HG03045 (cell line): ENCODE measurements at regions not wholly inside any gene's neighbourhood (a gene's known extent, or its start where the extent isn't known, plus 50 kb on each side); places are given as distances from the start of the nearest gene placed in this dataset.
"Not testable (repeated sequence)": the region's sequence is repeated elsewhere in the genome, so short reads cannot be mapped to it uniquely, and the experiment has no call there.

Experiments
- ATAC-seq: cut with Tn5 transposase; IDR thresholded peaks from one replicate; pipeline ENCODE4 v1.9.1; 2021; ENCODE audit warnings: mild to moderate bottlenecking, moderate library complexity; ENCODE audit not compliant: unreplicated experiment

DNA sequence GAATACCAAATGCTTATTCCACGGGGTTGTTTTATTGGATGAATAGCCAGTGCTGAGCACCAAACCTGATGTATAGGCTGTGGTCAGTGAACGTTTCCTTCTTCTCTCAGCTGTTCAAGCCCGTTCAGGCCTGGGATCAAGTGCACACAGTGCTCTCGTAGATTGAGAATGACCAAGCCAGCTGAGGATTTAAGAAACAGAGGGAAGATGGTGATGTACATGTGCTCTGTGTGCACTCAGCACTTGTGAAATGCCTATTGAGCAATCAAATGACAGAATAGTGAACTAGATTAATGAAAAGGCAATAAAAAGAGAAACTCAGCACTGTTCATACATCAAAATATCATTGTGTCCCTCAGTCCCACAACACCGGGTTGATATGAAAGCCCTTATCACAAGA is 302.5 kb downstream of the BMPER start:
- no peak for ATAC-seq

- ATAC-seq = no peak
Measured at GRCh38 chr7:34208878-34209621, 303.7 kb downstream of the BMPER start.

- ATAC-seq = no peak
Measured at GRCh38 chr7:34211018-34211417, 305.7 kb downstream of the BMPER start.

DNA sequence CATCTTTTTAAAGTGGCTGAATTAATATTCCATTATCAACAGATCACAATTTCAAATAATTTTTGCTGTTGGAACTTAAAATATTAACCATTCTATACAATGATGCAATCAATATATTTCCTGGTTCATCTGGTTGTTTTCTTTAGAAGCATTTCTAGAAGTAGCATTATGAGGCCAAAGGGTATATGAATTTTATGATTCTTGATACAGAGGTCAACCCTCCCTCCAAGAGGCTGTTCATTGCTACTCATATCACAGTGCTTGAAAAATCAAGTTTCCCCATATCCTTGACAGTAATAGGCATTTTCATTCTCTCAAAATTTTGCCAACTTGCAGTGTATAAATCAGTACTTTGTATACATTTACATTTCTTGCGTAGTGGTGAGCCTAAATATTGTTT is 312.6 kb downstream of the BMPER start:
- no peak for ATAC-seq

- ATAC-seq = no peak
Measured at GRCh38 chr7:34219153-34219718, 313.9 kb downstream of the BMPER start.

- no peak for ATAC-seq
Measured at GRCh38 chr7:34220506-34221185, 315.3 kb downstream of the BMPER start.

- no peak for ATAC-seq
Measured at GRCh38 chr7:34222316-34222715, 317.0 kb downstream of the BMPER start.

- ATAC-seq = no peak
Measured at GRCh38 chr7:34222722-34223121, 317.4 kb downstream of the BMPER start.

GRCh38 chr7:34224281-34224680 is 318.9 kb downstream of the BMPER start:
- no peak for ATAC-seq

DNA sequence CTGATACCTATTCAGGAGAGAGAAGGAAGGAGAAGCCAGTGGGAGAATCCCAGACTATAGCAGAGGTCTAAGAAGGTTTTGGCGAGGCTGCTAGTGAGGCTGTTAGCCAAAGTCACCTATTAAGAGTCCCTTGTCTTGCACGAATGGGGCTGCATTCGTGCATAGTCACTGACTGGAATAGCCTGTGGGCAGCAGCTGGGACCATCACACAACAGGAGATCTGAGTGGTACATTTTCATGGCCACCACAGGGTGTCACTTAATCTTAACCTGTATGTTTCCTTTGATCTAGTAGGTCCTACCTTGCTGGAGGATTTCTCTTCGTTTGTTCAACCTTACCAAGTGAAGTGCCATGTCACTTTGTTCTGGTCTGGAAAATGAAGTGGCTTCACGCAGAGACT is 319.9 kb downstream of the BMPER start:
- ATAC-seq = no peak

DNA sequence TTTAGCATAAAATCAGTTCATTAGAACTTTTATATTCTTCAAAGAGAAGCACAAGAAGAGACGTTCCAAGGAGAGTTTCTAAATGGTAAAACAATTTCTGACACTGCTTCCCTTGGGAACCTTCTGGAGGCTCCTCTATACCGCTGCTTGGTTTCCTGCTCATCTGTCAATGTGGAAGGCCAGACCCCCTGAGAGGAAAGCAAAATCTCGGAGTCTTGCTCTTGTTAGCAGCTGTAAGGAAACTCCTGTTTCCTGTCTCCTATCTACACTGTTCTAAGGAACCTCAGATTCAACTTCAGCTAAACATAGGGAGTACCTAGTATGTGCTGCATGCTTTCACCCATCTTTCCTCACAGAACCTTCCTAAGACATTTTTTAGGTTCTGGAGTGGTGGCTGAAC is 322.2 kb downstream of the BMPER start:
- ATAC-seq = no peak

DNA sequence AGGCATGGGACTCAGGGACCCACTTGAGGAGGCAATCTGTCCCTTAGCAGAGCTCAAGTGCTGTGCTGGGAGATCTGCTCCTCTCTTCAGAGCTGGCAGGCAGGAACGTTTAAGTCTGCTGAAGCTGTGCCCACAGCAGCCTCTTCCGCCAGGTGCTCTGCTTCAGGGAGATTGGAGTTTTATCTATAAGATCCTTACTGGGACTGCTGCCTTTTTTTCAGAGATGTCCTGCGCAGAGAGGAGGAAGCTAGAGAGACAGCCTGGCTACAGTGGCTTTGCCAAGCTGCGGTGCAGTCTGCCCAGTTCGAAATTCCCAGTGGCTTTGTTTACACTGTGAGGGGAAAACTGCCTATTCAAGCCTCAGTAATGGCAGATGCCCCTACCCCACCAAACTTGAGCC is 329.8 kb downstream of the BMPER start:
- not testable (repeated sequence) for ATAC-seq

DNA sequence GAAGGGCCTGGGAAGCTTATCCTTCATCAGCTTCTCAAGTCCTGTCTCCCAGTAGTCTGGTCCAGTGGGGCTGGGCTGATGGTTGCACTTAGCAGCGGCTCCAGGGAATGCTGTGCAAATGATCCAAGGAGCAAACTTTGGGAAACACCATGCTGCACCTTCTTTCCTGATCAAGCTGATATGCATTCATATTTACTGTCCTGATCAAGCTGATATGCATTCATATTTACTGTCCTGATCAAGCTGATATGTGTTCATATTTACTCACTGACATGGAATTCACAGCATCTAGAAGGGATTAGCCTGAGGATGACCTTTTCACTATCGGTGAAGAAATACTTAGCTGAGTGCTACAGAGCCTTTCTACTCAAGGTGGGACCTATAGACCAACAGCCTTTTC is 330.7 kb downstream of the BMPER start:
- ATAC-seq = no peak

DNA sequence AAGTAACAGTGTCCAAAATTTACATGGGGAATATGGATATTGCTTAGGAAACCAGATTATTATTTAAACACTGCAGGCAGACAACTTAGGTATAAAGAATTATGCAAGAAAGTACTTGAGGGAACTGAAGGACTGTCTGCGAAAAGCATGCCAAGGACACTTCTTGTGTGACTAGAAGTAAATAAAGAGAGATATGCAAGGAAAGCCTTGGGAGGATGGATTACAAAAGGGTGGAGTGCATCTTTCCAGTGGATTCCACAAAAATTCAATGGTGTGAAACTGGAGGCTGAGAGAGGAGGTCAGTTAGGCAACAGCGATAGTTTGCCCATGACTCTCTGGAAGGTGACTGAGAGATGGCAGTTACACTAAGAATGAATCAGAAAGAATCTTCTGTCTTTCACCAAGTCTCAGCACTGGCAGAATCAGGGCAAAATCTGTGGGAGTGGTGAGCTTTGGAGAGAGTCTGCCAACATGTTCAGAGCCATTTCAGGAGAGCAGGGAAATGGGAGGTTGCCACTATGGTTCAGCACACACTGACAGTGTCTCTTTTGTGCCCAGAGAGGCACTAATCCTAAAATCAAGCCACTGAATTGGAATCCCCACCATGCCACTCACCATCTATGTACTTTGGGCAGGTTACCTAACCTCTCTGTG is 331.6 kb downstream of the BMPER start:
- no peak for ATAC-seq

GRCh38 chr7:34237493-34237849 is 332.1 kb downstream of the BMPER start:
- no peak for ATAC-seq

- ATAC-seq = no peak
Measured at GRCh38 chr7:34240417-34240816, 335.1 kb downstream of the BMPER start.

DNA sequence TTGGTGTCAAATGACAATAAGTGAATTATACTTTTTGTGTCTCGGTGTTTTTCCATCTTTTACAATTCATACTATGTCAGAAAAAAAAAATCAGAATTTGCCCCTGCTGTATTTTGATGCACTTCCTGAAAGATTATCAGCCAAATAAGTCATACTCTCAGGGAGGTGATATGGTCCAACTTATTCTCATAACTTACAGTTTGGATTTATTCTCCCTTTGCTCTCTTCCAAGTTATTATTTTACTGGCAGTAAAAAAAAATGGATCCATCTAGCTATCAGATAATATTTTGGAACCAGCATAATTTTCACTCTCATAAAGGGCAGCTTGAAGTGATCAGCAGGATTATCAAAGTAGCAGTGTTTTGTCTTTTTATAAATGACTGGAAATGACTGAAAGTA is 337.1 kb downstream of the BMPER start:
- ATAC-seq = no peak

DNA sequence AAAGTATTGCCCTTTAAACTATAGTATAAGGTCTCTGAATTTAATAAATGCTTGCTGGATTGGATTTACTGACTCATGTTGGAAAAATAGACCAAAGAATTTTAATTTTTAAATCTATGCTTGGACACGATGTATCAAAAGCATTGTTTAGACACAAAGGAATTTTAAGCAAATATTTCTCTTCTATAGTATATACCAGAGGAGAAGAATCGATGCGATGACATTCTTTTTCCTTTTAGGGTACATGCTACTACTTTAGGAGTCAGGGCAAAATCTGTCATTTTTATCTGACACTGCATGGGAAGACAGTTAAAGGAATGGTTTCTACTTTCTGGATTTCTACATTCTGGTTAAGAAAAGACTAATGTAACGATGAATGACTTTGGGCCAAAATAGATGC is 339.9 kb downstream of the BMPER start:
- no peak for ATAC-seq

GRCh38 chr7:34247468-34247867 is 342.1 kb downstream of the BMPER start:
- ATAC-seq = no peak

- ATAC-seq = no peak
Measured at GRCh38 chr7:34249192-34249591, 343.9 kb downstream of the BMPER start.

GRCh38 chr7:34260279-34260678 is 354.9 kb downstream of the BMPER start:
- ATAC-seq = no peak

- ATAC-seq = no peak
Measured at GRCh38 chr7:34263168-34263567, 357.8 kb downstream of the BMPER start.
